PC-9 (cell line): ENCODE measurements at regions not wholly inside any gene's neighbourhood (a gene's known extent, or its start where the extent isn't known, plus 50 kb on each side); places are given as distances from the start of the nearest gene placed in this dataset.
A peak's percentile ranks its signal among the peaks of the same experiment; 100 is the strongest.

Experiments
- BruUV-seq: library from RNA; stranded (reverse); fragments of 400-500 nt; replicated peaks from 2 replicates; lab custom pipeline; 2021; lab: Mats Ljungman, UMichigan
- CTCF ChIA-PET: fragments of 300-600 bp; sonication (Branson Sonifier 250); formaldehyde crosslinking; loops from one replicate; lab custom pipeline; 2022; ENCODE audit warnings: antibody characterized with exemption; lab: Charles Lee
- POLR2A ChIA-PET: fragments of 300-600 bp; sonication (Branson Sonifier 250); formaldehyde crosslinking; loops from one replicate; lab custom pipeline; 2022; ENCODE audit warnings: antibody characterized with exemption; ENCODE audit not compliant: unreplicated experiment; lab: Charles Lee
- DNase-seq, 2 experiments: peaks; one replicate each; pipeline versions ENCODE4 v3.0.0 to v3.0.0-alpha.2; 2015 to 2022; ENCODE audit warnings: mixed read lengths in 1 of 2
- H2AFZ ChIP-seq: fragments of 200-600 bp; sonication (generic); 2 replicates; pipeline ENCODE4 v1.8.1; 2017; ENCODE audit warnings: antibody characterized with exemption
- H3F3A ChIP-seq: fragments of 200-600 bp; sonication (generic); 2 replicates; pipeline ENCODE4 v1.8.1; 2017; ENCODE audit warnings: antibody characterized with exemption, mild to moderate bottlenecking, low read depth; ENCODE audit not compliant: insufficient read depth
- H3K27ac ChIP-seq: fragments of 200-600 bp; sonication (generic); 2 replicates; pipeline ENCODE4 v1.6.1; 2016; ENCODE audit warnings: mixed run types
- H3K27me3 ChIP-seq: fragments of 200-600 bp; sonication (generic); 2 replicates; pipeline ENCODE4 v1.6.1; 2016; ENCODE audit warnings: low read depth, mixed run types; ENCODE audit not compliant: insufficient read depth
- H3K36me3 ChIP-seq: fragments of 200-600 bp; sonication (generic); 2 replicates; pipeline ENCODE4 v1.6.1; 2016; ENCODE audit warnings: low read depth, mixed run types
- H3K4me1 ChIP-seq: fragments of 200-600 bp; sonication (generic); replicated peaks from 2 replicates; pipeline ENCODE4 v1.6.1; 2016; ENCODE audit warnings: mixed run types; ENCODE audit not compliant: insufficient read depth
- H3K4me2 ChIP-seq: fragments of 200-600 bp; sonication (generic); 2 replicates; pipeline ENCODE4 v1.6.1; 2017; ENCODE audit warnings: mixed run types
- H3K4me3 ChIP-seq: fragments of 200-600 bp; sonication (generic); 2 replicates; pipeline ENCODE4 v1.6.1; 2016; ENCODE audit warnings: mixed run types
- H3K79me2 ChIP-seq: fragments of 200-600 bp; sonication (generic); 2 replicates; pipeline ENCODE4 v1.6.1; 2017; ENCODE audit warnings: low read depth, mixed run types
- H3K9me2 ChIP-seq: fragments of 200-600 bp; sonication (generic); 2 replicates; pipeline ENCODE4 v1.8.1; 2017; ENCODE audit warnings: mild to moderate bottlenecking; ENCODE audit not compliant: insufficient read depth
- H3K9me3 ChIP-seq: fragments of 200-600 bp; sonication (generic); 2 replicates; pipeline ENCODE4 v1.8.1; 2016; ENCODE audit warnings: low read depth; ENCODE audit not compliant: insufficient read depth
- H4K20me1 ChIP-seq: fragments of 200-600 bp; sonication (generic); 2 replicates; pipeline ENCODE4 v1.8.1; 2017; ENCODE audit not compliant: insufficient read depth
- CTCF ChIP-seq: fragments of 200-600 bp; sonication (generic); conservative IDR thresholded peaks from 2 replicates; pipeline ENCODE4 v1.6.1; 2017; ENCODE audit warnings: mixed run types, antibody characterized with exemption, mild to moderate bottlenecking, moderate library complexity
- EZH2 ChIP-seq: fragments of 200-600 bp; sonication (generic); IDR thresholded peaks from 2 replicates; pipeline ENCODE4 v1.8.0; 2017; ENCODE audit warnings: antibody characterized with exemption, low read depth
- intact Hi-C: fragments of 100-400 bp; cut with micrococcal nuclease; formaldehyde crosslinking; loops from one replicate; pipeline ENCODE4 v1.10.0; 2022; ENCODE audit not compliant: unreplicated experiment

- H3F3A ChIP-seq, result no peaks in the 10 kb centered on the region
- CTCF ChIA-PET, result no interaction called here
- no peaks in the 10 kb centered on the region for H3K36me3 ChIP-seq
- H3K9me3 ChIP-seq, result no peaks in the 10 kb centered on the region
- H4K20me1 ChIP-seq, result no peaks in the 10 kb centered on the region
- no peak for DNase-seq
- no peak overlapping the region for H2AFZ ChIP-seq
- no peaks in the 10 kb centered on the region for H3K79me2 ChIP-seq
- H3K27me3 ChIP-seq, result no peaks in the 10 kb centered on the region
- TF ChIP-seq CTCF (no peak), EZH2 (no peak)
- no peak overlapping the region for H3K4me2 ChIP-seq
- BruUV-seq, result no TSS peak
- H3K27ac ChIP-seq, result no peak overlapping the region
- H3K9me2 ChIP-seq, result no peaks in the 10 kb centered on the region
- H3K4me1 ChIP-seq, result no peaks in the 10 kb centered on the region
- intact Hi-C loops, result no loop called here
- H3K4me3 ChIP-seq, result no peak overlapping the region
- POLR2A ChIA-PET, result interaction anchor here (0.5 kb wide), 1 partner anchor 9 kb away, joined by 4 read pairs; no protein-coding TSS in a partner anchor
These were observed 60.2 kb upstream of the RFC3 start for GRCh38 chr13:33757713-33758112.

- intact Hi-C loops, result no loop called here
- no peak overlapping the region for H3K27ac ChIP-seq
- no peaks in the 10 kb centered on the region for H3K27me3 ChIP-seq
- H3K36me3 ChIP-seq, result no peaks in the 10 kb centered on the region
- CTCF ChIA-PET, result no interaction called here
- no peak overlapping the region for H3K4me2 ChIP-seq
- TF ChIP-seq CTCF (no peak), EZH2 (no peak)
- no peak for DNase-seq
- H3K4me3 ChIP-seq, result no peak overlapping the region
- H3F3A ChIP-seq, result no peaks in the 10 kb centered on the region
- POLR2A ChIA-PET, result interaction anchor here (0.5 kb wide), 1 partner anchor 9 kb away, joined by 4 read pairs; no protein-coding TSS in a partner anchor
- H3K9me3 ChIP-seq, result no peaks in the 10 kb centered on the region
- H3K4me1 ChIP-seq, result no peaks in the 10 kb centered on the region
- no peaks in the 10 kb centered on the region for H3K79me2 ChIP-seq
- H3K9me2 ChIP-seq, result no peaks in the 10 kb centered on the region
- no peaks in the 10 kb centered on the region for H4K20me1 ChIP-seq
- BruUV-seq, result no TSS peak
- H2AFZ ChIP-seq, result no peak overlapping the region
These were observed 59.8 kb upstream of the RFC3 start for GRCh38 chr13:33758113-33758512.

- no peak; the same call in 1 of the 2 replicates for TF ChIP-seq CTCF
- TF ChIP-seq EZH2, result no peak
- peaks cover 4% of the 10 kb centered on the region; the same call in 1 of the 2 replicates for H3K9me3 ChIP-seq
- no peaks in the 10 kb centered on the region for H3K79me2 ChIP-seq
- H2AFZ ChIP-seq, result peak overlapping the region; percentile 80
- no peak overlapping the region for H3K4me3 ChIP-seq
- H3K9me2 ChIP-seq, result no peaks in the 10 kb centered on the region
- POLR2A ChIA-PET, result no interaction called here
- no peaks in the 10 kb centered on the region for H3K4me1 ChIP-seq
- H3K36me3 ChIP-seq, result no peaks in the 10 kb centered on the region
- no peak for DNase-seq
- no peaks in the 10 kb centered on the region for H4K20me1 ChIP-seq
- BruUV-seq, result no TSS peak
- no peaks in the 10 kb centered on the region for H3F3A ChIP-seq
- CTCF ChIA-PET, result interaction anchor here (0.6 kb wide), 1 partner anchor 1176 kb away, joined by 3 read pairs; no protein-coding TSS in a partner anchor
- H3K27ac ChIP-seq, result no peak overlapping the region
- no peak overlapping the region for H3K4me2 ChIP-seq
- no peaks in the 10 kb centered on the region for H3K27me3 ChIP-seq
- intact Hi-C loops, result no loop called here
These were observed 56.2 kb upstream of the RFC3 start for GRCh38 chr13:33761740-33762139.
